Activated CD8-positive, alpha-beta T cell treated with anti-CD3 and anti-CD28 coated beads for 36 hours (primary cell): ENCODE measurements at regions not wholly inside any gene's neighbourhood (a gene's known extent, or its start where the extent isn't known, plus 50 kb on each side); places are given as distances from the start of the nearest gene placed in this dataset.

Experiments used
- ATAC-seq: fragments of 200-7000 bp; cut with Tn5 transposase; one replicate; pipeline ENCODE4 v1.10.0; 2021; ENCODE audit warnings: mild to moderate bottlenecking, moderate library complexity
- CTCF ChIA-PET: fragments of 350-600 bp; sonication (Branson Sonifier 250); formaldehyde crosslinking; loops from one replicate; lab custom pipeline; 2021; ENCODE audit warnings: antibody characterized with exemption; lab: Charles Lee
- POLR2A ChIA-PET: fragments of 350-600 bp; sonication (Branson Sonifier 250); formaldehyde crosslinking; loops from one replicate; lab custom pipeline; 2021; ENCODE audit warnings: antibody characterized with exemption; lab: Charles Lee
- DNase-seq: peaks from one replicate; pipeline ENCODE4 v3.0.0-alpha.2; 2020
- H3K27ac Mint-ChIP-seq: one replicate; pipeline ENCODE4 v1.8.0; 2021; ENCODE audit warnings: mild to moderate bottlenecking, mixed read lengths
- H3K27me3 Mint-ChIP-seq: one replicate; pipeline ENCODE4 v1.8.0; 2021; ENCODE audit warnings: mixed read lengths
- H3K36me3 Mint-ChIP-seq: one replicate; pipeline ENCODE4 v1.8.0; 2021; ENCODE audit warnings: low read depth, mixed read lengths
- H3K4me1 Mint-ChIP-seq: one replicate; pipeline ENCODE4 v1.8.0; 2021; ENCODE audit warnings: low read depth, mixed read lengths
- H3K4me3 Mint-ChIP-seq: one replicate; pipeline ENCODE4 v1.8.0; 2021; ENCODE audit warnings: mild to moderate bottlenecking, moderate library complexity, mixed read lengths
- H3K9me3 Mint-ChIP-seq: one replicate; pipeline ENCODE4 v1.8.0; 2021; ENCODE audit warnings: mixed read lengths
- intact Hi-C: fragments of 100-400 bp; cut with micrococcal nuclease; formaldehyde crosslinking; loops from one replicate; pipeline ENCODE4 v1.10.0; 2022
- TF ChIP-seq, protein P1 (sequence below): fragments of 200-600 bp; IDR thresholded peaks from one replicate; pipeline ENCODE4 v1.8.0; 2022; ENCODE audit warnings: antibody characterized with exemption, mild to moderate bottlenecking

DNA sequence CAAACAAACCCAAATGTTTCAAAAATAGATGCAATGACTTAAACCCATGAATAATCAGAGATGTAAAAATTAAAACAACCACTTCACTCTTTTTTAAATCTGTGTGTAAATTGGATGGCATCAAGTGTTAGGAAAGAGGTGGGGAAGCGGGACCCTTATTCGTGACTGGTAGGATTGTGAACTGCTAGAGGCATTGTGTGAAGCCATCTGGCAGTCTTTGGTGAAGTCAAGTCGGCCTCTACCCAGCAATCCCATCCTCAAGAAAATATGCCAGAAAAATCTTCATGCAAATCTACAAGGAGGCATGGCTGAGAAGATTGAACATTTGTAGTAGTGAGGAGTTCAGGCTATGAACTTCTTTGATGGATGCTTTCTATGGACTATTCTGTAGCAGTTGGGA, 114.6 kb upstream of the C11orf87 start:
- POLR2A ChIA-PET, result no interaction called here
- Mint-ChIP-seq H3K27me3 (no peaks in the 10 kb centered on the region), H3K4me3 (no peak overlapping the region), H3K36me3 (no peaks in the 10 kb centered on the region), H3K4me1 (no peaks in the 10 kb centered on the region), H3K9me3 (no peaks in the 10 kb centered on the region), H3K27ac (no peak overlapping the region)
- intact Hi-C loops, result no loop called here
- TF ChIP-seq, protein P1, sequence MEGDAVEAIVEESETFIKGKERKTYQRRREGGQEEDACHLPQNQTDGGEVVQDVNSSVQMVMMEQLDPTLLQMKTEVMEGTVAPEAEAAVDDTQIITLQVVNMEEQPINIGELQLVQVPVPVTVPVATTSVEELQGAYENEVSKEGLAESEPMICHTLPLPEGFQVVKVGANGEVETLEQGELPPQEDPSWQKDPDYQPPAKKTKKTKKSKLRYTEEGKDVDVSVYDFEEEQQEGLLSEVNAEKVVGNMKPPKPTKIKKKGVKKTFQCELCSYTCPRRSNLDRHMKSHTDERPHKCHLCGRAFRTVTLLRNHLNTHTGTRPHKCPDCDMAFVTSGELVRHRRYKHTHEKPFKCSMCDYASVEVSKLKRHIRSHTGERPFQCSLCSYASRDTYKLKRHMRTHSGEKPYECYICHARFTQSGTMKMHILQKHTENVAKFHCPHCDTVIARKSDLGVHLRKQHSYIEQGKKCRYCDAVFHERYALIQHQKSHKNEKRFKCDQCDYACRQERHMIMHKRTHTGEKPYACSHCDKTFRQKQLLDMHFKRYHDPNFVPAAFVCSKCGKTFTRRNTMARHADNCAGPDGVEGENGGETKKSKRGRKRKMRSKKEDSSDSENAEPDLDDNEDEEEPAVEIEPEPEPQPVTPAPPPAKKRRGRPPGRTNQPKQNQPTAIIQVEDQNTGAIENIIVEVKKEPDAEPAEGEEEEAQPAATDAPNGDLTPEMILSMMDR, result no peak
- CTCF ChIA-PET, result no interaction called here
- DNase-seq (no peak), ATAC-seq (no peak)

DNA sequence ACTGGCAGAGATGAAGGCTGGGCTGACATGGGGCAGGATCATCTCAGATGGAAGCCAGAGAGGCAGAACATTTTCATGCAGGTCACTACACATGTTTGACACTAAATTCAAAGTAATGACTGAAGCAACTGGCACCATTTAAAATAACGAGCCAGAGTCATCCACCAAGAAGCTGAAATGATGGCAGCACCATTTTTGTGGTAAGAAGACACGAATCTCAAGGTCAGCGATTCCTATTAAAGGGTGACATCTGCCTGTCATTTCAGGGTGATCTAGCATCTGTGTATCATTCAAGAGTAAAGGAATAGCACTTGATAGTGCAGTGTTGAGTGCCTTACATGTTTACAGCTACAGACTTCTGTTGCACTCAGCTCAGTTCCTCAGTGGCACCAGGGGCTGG, 113.4 kb upstream of the C11orf87 start:
- ChIA-PET POLR2A (no interaction called here), CTCF (no interaction called here)
- TF ChIP-seq, protein P1, result no peak
- Mint-ChIP-seq H3K36me3 (no peaks in the 10 kb centered on the region), H3K9me3 (no peaks in the 10 kb centered on the region), H3K27ac (no peak overlapping the region), H3K4me3 (no peak overlapping the region), H3K27me3 (no peaks in the 10 kb centered on the region), H3K4me1 (no peaks in the 10 kb centered on the region)
- DNase-seq (no peak), ATAC-seq (no peak)
- intact Hi-C loops, result no loop called here

DNA sequence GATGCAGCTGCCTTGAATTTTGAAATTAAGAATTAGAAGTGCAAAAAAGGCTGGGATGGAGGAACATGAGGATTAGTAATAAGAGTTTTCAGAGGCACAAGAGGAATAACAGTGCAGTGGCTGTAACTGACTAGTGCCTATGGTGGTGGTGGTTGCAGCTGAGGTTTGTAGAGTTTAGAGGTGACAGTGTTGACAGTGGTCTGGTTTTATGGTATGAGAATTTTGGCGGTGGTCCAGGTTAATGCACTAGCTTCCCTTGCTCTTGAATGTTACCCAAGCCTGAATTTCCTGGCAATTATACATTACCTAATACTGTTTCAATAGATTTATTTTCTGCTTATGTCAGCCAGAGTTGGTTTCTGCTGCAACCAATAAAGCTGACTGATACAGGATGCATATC, 112.8 kb upstream of the C11orf87 start:
- Mint-ChIP-seq H3K4me1 (no peaks in the 10 kb centered on the region), H3K9me3 (no peaks in the 10 kb centered on the region), H3K4me3 (no peak overlapping the region), H3K27me3 (no peaks in the 10 kb centered on the region), H3K27ac (no peak overlapping the region), H3K36me3 (no peaks in the 10 kb centered on the region)
- TF ChIP-seq, protein P1, result no peak
- intact Hi-C loops, result no loop called here
- POLR2A ChIA-PET, result no interaction called here
- no peak for DNase-seq
- ATAC-seq, result no peak
- CTCF ChIA-PET, result no interaction called here

DNA sequence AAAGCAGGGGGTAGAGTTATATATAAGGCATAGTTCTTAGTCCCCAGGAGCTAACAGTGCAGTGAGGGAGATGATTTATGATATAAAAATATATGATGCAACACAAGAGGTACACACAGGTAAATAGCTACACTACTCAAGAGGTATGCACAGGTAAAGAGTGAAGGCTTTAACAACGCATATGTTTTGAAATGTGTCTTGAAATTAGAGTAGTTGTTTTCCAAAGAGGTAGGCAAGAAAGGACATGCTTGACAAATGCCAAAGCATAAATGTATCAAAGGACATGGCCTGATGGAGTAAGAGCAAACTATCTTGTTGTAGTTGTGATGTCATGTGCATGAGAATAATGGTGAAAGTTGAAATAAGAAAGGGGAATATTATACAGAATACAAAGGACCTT, 104.3 kb upstream of the C11orf87 start:
- no peak overlapping the region for H3K4me3 Mint-ChIP-seq
- ChIA-PET POLR2A (no interaction called here), CTCF (no interaction called here)
- H3K27me3 Mint-ChIP-seq, result no peaks in the 10 kb centered on the region
- no peaks in the 10 kb centered on the region for H3K4me1 Mint-ChIP-seq
- no peak for DNase-seq
- no peaks in the 10 kb centered on the region for H3K36me3 Mint-ChIP-seq
- no peak for ATAC-seq
- intact Hi-C loops, result no loop called here
- peaks cover 3% of the 10 kb centered on the region for H3K9me3 Mint-ChIP-seq
- H3K27ac Mint-ChIP-seq, result no peak overlapping the region
- TF ChIP-seq, protein P1, result no peak

DNA sequence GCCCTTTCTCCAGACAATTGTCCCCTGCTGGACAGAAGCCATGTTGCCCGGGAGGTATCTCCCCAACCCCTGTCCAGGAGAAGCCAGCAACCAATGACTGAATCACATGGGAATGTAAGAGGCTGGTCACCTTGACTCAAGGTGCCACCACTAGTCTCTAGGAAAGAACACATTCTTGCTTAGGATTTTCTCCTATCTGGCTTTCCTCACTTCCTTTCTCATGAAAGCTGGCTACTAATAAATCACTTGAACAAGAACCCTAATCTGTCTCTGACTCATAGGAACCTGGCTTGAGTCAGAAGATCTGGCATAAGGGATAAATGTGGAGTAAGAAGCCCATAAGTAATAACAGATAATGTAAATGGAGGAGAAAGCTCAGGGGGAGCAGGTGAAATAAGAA, 101.4 kb upstream of the C11orf87 start:
- POLR2A ChIA-PET, result no interaction called here
- H3K4me1 Mint-ChIP-seq, result no peaks in the 10 kb centered on the region
- H3K36me3 Mint-ChIP-seq, result no peaks in the 10 kb centered on the region
- CTCF ChIA-PET, result no interaction called here
- H3K4me3 Mint-ChIP-seq, result no peak overlapping the region
- H3K27me3 Mint-ChIP-seq, result no peaks in the 10 kb centered on the region
- intact Hi-C loops, result no loop called here
- DNase-seq, result no peak
- no peaks in the 10 kb centered on the region for H3K9me3 Mint-ChIP-seq
- TF ChIP-seq, protein P1, result no peak
- no peak overlapping the region for H3K27ac Mint-ChIP-seq
- no peak for ATAC-seq
